GM12891 (cell line): ENCODE measurements at regions not wholly inside any gene's neighbourhood (a gene's known extent, or its start where the extent isn't known, plus 50 kb on each side); places are given as distances from the start of the nearest gene placed in this dataset.

ENCODE experiments used
- PAX5 ChIP-seq: IDR thresholded peaks from 2 replicates; pipeline ENCODE4 v1.6.1; 2011; ENCODE audit warnings: low read length, moderate library complexity, mild to moderate bottlenecking; ENCODE audit not compliant: insufficient read depth, severe bottlenecking
- POLR2A ChIP-seq: IDR thresholded peaks from 2 replicates; pipeline ENCODE4 v1.6.1; 2011; ENCODE audit warnings: low read depth, low read length, control low read depth
- POLR2AphosphoS5 ChIP-seq: IDR thresholded peaks from 2 replicates; pipeline ENCODE4 v1.6.1; 2011; ENCODE audit warnings: low read depth, low read length, control low read depth
- POU2F2 ChIP-seq: IDR thresholded peaks from 2 replicates; pipeline ENCODE4 v1.6.1; 2011; ENCODE audit warnings: low read depth, mild to moderate bottlenecking, control low read depth, low read length, moderate library complexity
- SPI1 ChIP-seq: IDR thresholded peaks from 2 replicates; pipeline ENCODE4 v1.6.1; 2011; ENCODE audit warnings: low read depth, low read length, control low read depth
- TAF1 ChIP-seq: IDR thresholded peaks from 2 replicates; pipeline ENCODE4 v1.6.1; 2011; ENCODE audit warnings: low read depth, low read length, control low read depth

DNA sequence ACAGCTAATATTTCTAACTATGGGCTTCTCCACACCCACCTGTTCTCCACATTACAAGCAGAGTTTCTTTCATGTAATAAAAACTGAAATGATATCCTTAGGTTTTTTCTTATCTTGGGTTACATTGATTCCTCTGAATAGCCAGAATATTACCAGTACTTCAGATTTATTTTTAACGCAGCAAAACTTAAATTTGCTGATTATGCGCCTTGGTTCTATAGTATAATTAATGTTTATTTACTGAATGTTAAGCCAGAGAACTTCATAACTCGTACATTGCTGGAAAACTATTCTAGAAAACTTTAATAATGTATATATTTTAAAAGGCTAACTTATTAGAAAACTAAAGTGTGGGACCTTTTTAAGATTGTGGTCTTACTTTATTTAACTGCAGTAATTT lies 577.2 kb downstream of the PRKD1 start:
- TF ChIP-seq POLR2A, result no peak
- no peak for TF ChIP-seq TAF1
- TF ChIP-seq POLR2AphosphoS5, result no peak
- TF ChIP-seq SPI1, result no peak
- TF ChIP-seq POU2F2, result no peak
- TF ChIP-seq PAX5, result no peak
